Effector memory CD8-positive, alpha-beta T cell (primary cell): ENCODE measurements at regions not wholly inside any gene's neighbourhood (a gene's known extent, or its start where the extent isn't known, plus 50 kb on each side); places are given as distances from the start of the nearest gene placed in this dataset.

Experiments used
- ATAC-seq: fragments of 150-1000 bp; cut with Tn5 transposase; replicated peaks from 2 replicates; pipeline ENCODE4 v1.10.0; 2021; ENCODE audit warnings: mild to moderate bottlenecking, moderate library complexity
- DNase-seq, 3 experiments: peaks; one replicate each; pipeline ENCODE4 v3.0.0; 2021
- H3K27ac Mint-ChIP-seq, 2 donors: one replicate each; pipeline ENCODE4 v1.8.0; 2022; ENCODE audit warnings: mild to moderate bottlenecking in 2 of 2, mixed read lengths in 2 of 2, moderate library complexity in 2 of 2
- H3K27me3 Mint-ChIP-seq, 2 donors: one replicate each; pipeline ENCODE4 v1.8.0; 2022; ENCODE audit warnings: mixed read lengths in 2 of 2
- H3K36me3 Mint-ChIP-seq: one replicate; pipeline ENCODE4 v1.8.0; 2022; ENCODE audit warnings: mild to moderate bottlenecking, moderate library complexity, mixed read lengths; ENCODE audit not compliant: insufficient read depth
- H3K4me1 Mint-ChIP-seq, 2 donors: one replicate each; pipeline ENCODE4 v1.8.0; 2022; ENCODE audit warnings: low read depth in 2 of 2, mixed read lengths in 2 of 2
- H3K4me3 Mint-ChIP-seq, 2 donors: one replicate each; pipeline ENCODE4 v1.8.0; 2022; ENCODE audit warnings: mild to moderate bottlenecking in 2 of 2, mixed read lengths in 2 of 2, moderate library complexity in 2 of 2
- H3K9me3 Mint-ChIP-seq, 2 donors: one replicate each; pipeline ENCODE4 v1.8.0; 2022; ENCODE audit warnings: mixed read lengths in 2 of 2

GRCh38 chr21:38012672-38013071 is 96.4 kb upstream of the KCNJ6 start:
- Mint-ChIP-seq H3K4me3 (no peak overlapping the region), H3K9me3 (no peaks in the 10 kb centered on the region), H3K27me3 (peaks cover 8 to 15% of the 10 kb centered on the region in 2 donors), H3K4me1 (no peaks in the 10 kb centered on the region), H3K36me3 (no peaks in the 10 kb centered on the region), H3K27ac (no peak overlapping the region)
- DNase-seq (no peak), ATAC-seq (no peak)

- Mint-ChIP-seq H3K27me3 (peaks cover 8 to 15% of the 10 kb centered on the region in 2 donors), H3K9me3 (no peaks in the 10 kb centered on the region), H3K27ac (no peak overlapping the region), H3K36me3 (no peaks in the 10 kb centered on the region), H3K4me1 (no peaks in the 10 kb centered on the region), H3K4me3 (no peak overlapping the region)
- DNase-seq = no peak
- ATAC-seq = no peak
Measured at GRCh38 chr21:38013741-38014140, 97.5 kb upstream of the KCNJ6 start.

- Mint-ChIP-seq H3K36me3 (no peaks in the 10 kb centered on the region), H3K4me3 (no peak overlapping the region), H3K9me3 (no peaks in the 10 kb centered on the region), H3K27me3 (peaks cover 8 to 15% of the 10 kb centered on the region in 2 donors), H3K27ac (no peak overlapping the region), H3K4me1 (no peaks in the 10 kb centered on the region)
- no peak for DNase-seq
- ATAC-seq = no peak
Measured at GRCh38 chr21:38014298-38014697, 98.0 kb upstream of the KCNJ6 start.

GRCh38 chr21:38027901-38028498 is 111.7 kb upstream of the KCNJ6 start:
- Mint-ChIP-seq H3K4me3 (no peak overlapping the region), H3K4me1 (no peaks in the 10 kb centered on the region), H3K27ac (no peak overlapping the region), H3K9me3 (peaks cover 0 to 6% of the 10 kb centered on the region in 2 donors), H3K36me3 (no peaks in the 10 kb centered on the region), H3K27me3 (peaks cover 0 to 6% of the 10 kb centered on the region in 2 donors)
- DNase-seq = no peak
- no peak for ATAC-seq

GRCh38 chr21:38032082-38032801 is 116.0 kb upstream of the KCNJ6 start:
- Mint-ChIP-seq H3K27me3 (no peaks in the 10 kb centered on the region), H3K27ac (no peak overlapping the region), H3K36me3 (no peaks in the 10 kb centered on the region), H3K9me3 (no peaks in the 10 kb centered on the region), H3K4me3 (no peak overlapping the region), H3K4me1 (no peaks in the 10 kb centered on the region)
- DNase-seq = no peak
- ATAC-seq = no peak

GRCh38 chr21:38036016-38036415 is 119.8 kb upstream of the KCNJ6 start:
- ATAC-seq (no peak), DNase-seq (no peak)
- Mint-ChIP-seq H3K27me3 (peaks cover 0 to 5% of the 10 kb centered on the region in 2 donors), H3K4me3 (no peak overlapping the region), H3K27ac (no peak overlapping the region), H3K36me3 (no peaks in the 10 kb centered on the region), H3K9me3 (peaks cover 0 to 4% of the 10 kb centered on the region in 2 donors), H3K4me1 (no peaks in the 10 kb centered on the region)

- Mint-ChIP-seq H3K36me3 (peaks cover 4% of the 10 kb centered on the region), H3K27me3 (peaks cover 0 to 5% of the 10 kb centered on the region in 2 donors), H3K27ac (no peak overlapping the region), H3K4me1 (no peaks in the 10 kb centered on the region), H3K4me3 (no peak overlapping the region), H3K9me3 (peaks cover 0 to 4% of the 10 kb centered on the region in 2 donors)
- DNase-seq = no peak
- ATAC-seq = no peak
Measured at GRCh38 chr21:38037416-38037815, 121.2 kb upstream of the KCNJ6 start.

GRCh38 chr21:38039369-38039768 is 123.1 kb upstream of the KCNJ6 start:
- Mint-ChIP-seq H3K27me3 (peaks cover 0 to 16% of the 10 kb centered on the region in 2 donors), H3K4me3 (no peak overlapping the region)

GRCh38 chr21:38039841-38040240 is 123.6 kb upstream of the KCNJ6 start:
- no peak overlapping the region for H3K27ac Mint-ChIP-seq
- H3K9me3 Mint-ChIP-seq = peaks cover 0 to 4% of the 10 kb centered on the region in 2 donors
- peaks cover 4% of the 10 kb centered on the region for H3K36me3 Mint-ChIP-seq
- ATAC-seq (no peak), DNase-seq (no peak)
- H3K4me3 Mint-ChIP-seq = no peak overlapping the region
- peaks cover 0 to 16% of the 10 kb centered on the region in 2 donors for H3K27me3 Mint-ChIP-seq
- no peaks in the 10 kb centered on the region for H3K4me1 Mint-ChIP-seq

More at GRCh38 chr21:38039369-38039768, 123.1 kb upstream of the KCNJ6 start:
- Mint-ChIP-seq H3K4me1 (no peaks in the 10 kb centered on the region), H3K9me3 (peaks cover 0 to 4% of the 10 kb centered on the region in 2 donors), H3K36me3 (peaks cover 4% of the 10 kb centered on the region), H3K27ac (no peak overlapping the region)
- ATAC-seq (no peak), DNase-seq (no peak)

- peaks cover 0 to 6% of the 10 kb centered on the region in 2 donors for H3K9me3 Mint-ChIP-seq
- H3K36me3 Mint-ChIP-seq = peaks cover 4% of the 10 kb centered on the region
- peaks cover 6 to 30% of the 10 kb centered on the region in 2 donors for H3K27me3 Mint-ChIP-seq
- no peaks in the 10 kb centered on the region for H3K4me1 Mint-ChIP-seq
- DNase-seq (no peak), ATAC-seq (no peak)
- H3K4me3 Mint-ChIP-seq = no peak overlapping the region
- H3K27ac Mint-ChIP-seq = no peak overlapping the region
Measured at GRCh38 chr21:38041493-38041892, 125.2 kb upstream of the KCNJ6 start.

GRCh38 chr21:38042246-38042645 is 126.0 kb upstream of the KCNJ6 start:
- Mint-ChIP-seq H3K27me3 (peaks cover 6 to 30% of the 10 kb centered on the region in 2 donors), H3K4me1 (no peaks in the 10 kb centered on the region), H3K9me3 (peaks cover 0 to 6% of the 10 kb centered on the region in 2 donors), H3K36me3 (peaks cover 4% of the 10 kb centered on the region), H3K27ac (no peak overlapping the region), H3K4me3 (no peak overlapping the region)
- DNase-seq (no peak), ATAC-seq (no peak)

- Mint-ChIP-seq H3K4me1 (no peaks in the 10 kb centered on the region), H3K27me3 (peaks cover 6 to 21% of the 10 kb centered on the region in 2 donors), H3K36me3 (peaks cover 4% of the 10 kb centered on the region), H3K27ac (no peak overlapping the region), H3K9me3 (peaks cover 0 to 2% of the 10 kb centered on the region in 2 donors), H3K4me3 (no peak overlapping the region)
- DNase-seq (no peak), ATAC-seq (no peak)
Measured at GRCh38 chr21:38048167-38048566, 131.9 kb upstream of the KCNJ6 start.

- H3K4me3 Mint-ChIP-seq = no peak overlapping the region
- H3K27ac Mint-ChIP-seq = no peak overlapping the region
- no peak for DNase-seq
- H3K9me3 Mint-ChIP-seq = peaks cover 3 to 4% of the 10 kb centered on the region in 2 donors
- ATAC-seq = no peak
- peaks cover 2% of the 10 kb centered on the region for H3K36me3 Mint-ChIP-seq
- H3K27me3 Mint-ChIP-seq = no peaks in the 10 kb centered on the region
- H3K4me1 Mint-ChIP-seq = no peaks in the 10 kb centered on the region
Measured at GRCh38 chr21:38054334-38054733, 138.1 kb upstream of the KCNJ6 start.

GRCh38 chr21:38056481-38056880 is 140.2 kb upstream of the KCNJ6 start:
- H3K27ac Mint-ChIP-seq = no peak overlapping the region
- ATAC-seq (no peak), DNase-seq (no peak)
- no peaks in the 10 kb centered on the region for H3K27me3 Mint-ChIP-seq
- no peaks in the 10 kb centered on the region for H3K4me1 Mint-ChIP-seq
- no peaks in the 10 kb centered on the region for H3K36me3 Mint-ChIP-seq
- H3K4me3 Mint-ChIP-seq = no peak overlapping the region
- H3K9me3 Mint-ChIP-seq = peaks cover 6 to 7% of the 10 kb centered on the region in 2 donors
